ENCODE measurements at regions not wholly inside any gene's neighbourhood (a gene's known extent, or its start where the extent isn't known, plus 50 kb on each side); places are given as distances from the start of the nearest gene placed in this dataset.

DNA sequence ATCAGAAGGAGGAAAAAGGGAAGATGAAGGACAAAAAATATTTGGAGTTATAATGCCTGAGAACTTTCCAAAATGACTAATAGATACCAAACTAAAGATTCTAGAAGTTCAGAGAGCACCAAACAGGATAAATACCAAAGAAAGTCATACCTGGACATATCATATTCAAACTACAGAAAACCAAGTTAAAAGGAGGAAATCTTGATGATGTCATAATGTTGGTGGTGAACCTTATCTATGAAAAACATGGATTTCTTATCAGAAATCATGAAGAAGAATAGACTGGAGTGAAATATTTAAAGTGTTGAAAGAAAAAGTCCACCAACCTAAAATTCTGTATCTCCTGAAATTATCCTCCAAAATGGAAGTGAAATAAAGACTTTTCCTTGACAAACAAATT is 389.2 kb downstream of the JRKL start:
- Histone ChIP-seq H3K4me1 (ENCODE audit: control insufficient read depth in 3 of 3, insufficient read depth in 3 of 3, low read length in 3 of 3) (no peaks in the 10 kb centered on the region), H3K9ac (ENCODE audit: low read depth in 1 of 3, low read length in 3 of 3) (no peak overlapping the region), H3K9me3 (ENCODE audit: control insufficient read depth in 3 of 3, low read length in 3 of 3) (no peaks in the 10 kb centered on the region), H3K4me3 (ENCODE audit: low read length in 3 of 3) (no peak overlapping the region), H3K27ac (ENCODE audit: low read depth, low read length) (no peak overlapping the region), H3K36me3 (ENCODE audit: control insufficient read depth in 3 of 3, insufficient read depth in 3 of 3, low read length in 3 of 3) (no peaks in the 10 kb centered on the region), H3K27me3 (ENCODE audit: control insufficient read depth in 3 of 3, insufficient read depth in 3 of 3, low read length in 3 of 3) (no peaks in the 10 kb centered on the region)

DNA sequence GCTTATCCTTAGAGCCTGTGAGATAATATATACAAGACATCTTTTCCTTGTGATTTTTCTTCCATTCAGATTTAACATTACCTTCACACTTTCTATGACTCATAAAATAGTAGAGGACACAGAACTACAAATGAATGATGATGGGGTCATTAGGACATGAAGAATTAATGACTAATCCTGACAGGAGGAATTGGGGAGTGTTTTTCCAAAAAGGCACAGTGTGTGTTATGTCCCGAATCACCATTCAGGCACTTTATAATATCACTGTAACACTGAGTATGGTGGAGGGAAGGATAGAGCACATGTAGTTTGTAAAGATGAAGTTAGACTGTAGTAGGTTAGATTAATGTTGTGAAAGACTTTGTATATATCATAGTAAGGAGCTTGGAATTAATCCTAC is 391.3 kb downstream of the JRKL start:
- Histone ChIP-seq H3K36me3 (ENCODE audit: control insufficient read depth in 3 of 3, insufficient read depth in 3 of 3, low read length in 3 of 3) (no peaks in the 10 kb centered on the region), H3K27ac (ENCODE audit: low read depth, low read length) (no peak overlapping the region), H3K4me1 (ENCODE audit: control insufficient read depth in 3 of 3, insufficient read depth in 3 of 3, low read length in 3 of 3) (no peaks in the 10 kb centered on the region), H3K9me3 (ENCODE audit: control insufficient read depth in 3 of 3, low read length in 3 of 3) (no peaks in the 10 kb centered on the region), H3K9ac (ENCODE audit: low read depth in 1 of 3, low read length in 3 of 3) (no peak overlapping the region), H3K4me3 (ENCODE audit: low read length in 3 of 3) (no peak overlapping the region), H3K27me3 (ENCODE audit: control insufficient read depth in 3 of 3, insufficient read depth in 3 of 3, low read length in 3 of 3) (no peaks in the 10 kb centered on the region)

- no peak overlapping the region for H3K27ac ChIP-seq (ENCODE audit: low read depth, low read length)
- H3K9me3 ChIP-seq (ENCODE audit: control insufficient read depth in 3 of 3, low read length in 3 of 3) = no peaks in the 10 kb centered on the region
- no peak overlapping the region for H3K4me3 ChIP-seq (ENCODE audit: low read length in 3 of 3)
- H3K27me3 ChIP-seq (ENCODE audit: control insufficient read depth in 3 of 3, insufficient read depth in 3 of 3, low read length in 3 of 3) = no peaks in the 10 kb centered on the region
- no peak overlapping the region for H3K9ac ChIP-seq (ENCODE audit: low read depth in 1 of 3, low read length in 3 of 3)
- H3K36me3 ChIP-seq (ENCODE audit: control insufficient read depth in 3 of 3, insufficient read depth in 3 of 3, low read length in 3 of 3) = no peaks in the 10 kb centered on the region
- H3K4me1 ChIP-seq (ENCODE audit: control insufficient read depth in 3 of 3, insufficient read depth in 3 of 3, low read length in 3 of 3) = no peaks in the 10 kb centered on the region
Measured at GRCh38 chr11:96782632-96783031, 392.8 kb downstream of the JRKL start.

- no peaks in the 10 kb centered on the region for H3K9me3 ChIP-seq (ENCODE audit: control insufficient read depth in 3 of 3, low read length in 3 of 3)
- H3K9ac ChIP-seq (ENCODE audit: low read depth in 1 of 3, low read length in 3 of 3) = no peak overlapping the region
- no peak overlapping the region for H3K4me3 ChIP-seq (ENCODE audit: low read length in 3 of 3)
- no peak overlapping the region for H3K27ac ChIP-seq (ENCODE audit: low read depth, low read length)
- H3K4me1 ChIP-seq (ENCODE audit: control insufficient read depth in 3 of 3, insufficient read depth in 3 of 3, low read length in 3 of 3) = no peaks in the 10 kb centered on the region
- no peaks in the 10 kb centered on the region for H3K27me3 ChIP-seq (ENCODE audit: control insufficient read depth in 3 of 3, insufficient read depth in 3 of 3, low read length in 3 of 3)
- no peaks in the 10 kb centered on the region for H3K36me3 ChIP-seq (ENCODE audit: control insufficient read depth in 3 of 3, insufficient read depth in 3 of 3, low read length in 3 of 3)
Measured at GRCh38 chr11:96783311-96783710, 393.5 kb downstream of the JRKL start.

GRCh38 chr11:96785073-96785472 is 395.3 kb downstream of the JRKL start:
- Histone ChIP-seq H3K36me3 (ENCODE audit: control insufficient read depth in 3 of 3, insufficient read depth in 3 of 3, low read length in 3 of 3) (no peaks in the 10 kb centered on the region), H3K4me3 (ENCODE audit: low read length in 3 of 3) (no peak overlapping the region), H3K4me1 (ENCODE audit: control insufficient read depth in 3 of 3, insufficient read depth in 3 of 3, low read length in 3 of 3) (no peaks in the 10 kb centered on the region), H3K27ac (ENCODE audit: low read depth, low read length) (no peak overlapping the region), H3K9ac (ENCODE audit: low read depth in 1 of 3, low read length in 3 of 3) (no peak overlapping the region), H3K27me3 (ENCODE audit: control insufficient read depth in 3 of 3, insufficient read depth in 3 of 3, low read length in 3 of 3) (no peaks in the 10 kb centered on the region), H3K9me3 (ENCODE audit: control insufficient read depth in 3 of 3, low read length in 3 of 3) (no peaks in the 10 kb centered on the region)

DNA sequence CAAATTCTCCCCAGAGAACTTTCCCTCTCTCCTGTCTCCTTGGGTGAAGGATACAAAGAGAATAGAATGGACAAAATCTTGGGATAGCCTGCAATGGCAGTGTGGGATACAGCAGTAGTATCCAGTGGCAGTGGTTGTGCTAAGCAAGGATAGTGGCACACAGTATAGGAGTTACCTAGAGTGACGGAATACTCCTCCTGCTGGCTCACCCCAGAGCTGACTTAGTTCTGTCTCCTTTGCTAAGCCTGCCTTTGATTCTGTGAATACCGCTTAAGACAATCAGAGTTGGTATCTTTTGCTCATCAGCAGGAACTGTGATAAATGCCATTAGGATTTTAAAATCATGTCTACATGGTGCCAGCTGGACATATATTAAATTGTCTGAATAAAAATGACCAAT is 404.3 kb downstream of the JRKL start:
- Histone ChIP-seq H3K27me3 (ENCODE audit: control insufficient read depth in 3 of 3, insufficient read depth in 3 of 3, low read length in 3 of 3) (no peaks in the 10 kb centered on the region), H3K27ac (ENCODE audit: low read depth, low read length) (no peak overlapping the region)

GRCh38 chr11:96798445-96798844 is 408.6 kb downstream of the JRKL start:
- Histone ChIP-seq H3K4me1 (ENCODE audit: control insufficient read depth in 3 of 3, insufficient read depth in 3 of 3, low read length in 3 of 3) (no peaks in the 10 kb centered on the region), H3K9me3 (ENCODE audit: control insufficient read depth in 3 of 3, low read length in 3 of 3) (no peaks in the 10 kb centered on the region), H3K27me3 (ENCODE audit: control insufficient read depth in 3 of 3, insufficient read depth in 3 of 3, low read length in 3 of 3) (no peaks in the 10 kb centered on the region), H3K36me3 (ENCODE audit: control insufficient read depth in 3 of 3, insufficient read depth in 3 of 3, low read length in 3 of 3) (no peaks in the 10 kb centered on the region), H3K27ac (ENCODE audit: low read depth, low read length) (no peak overlapping the region), H3K4me3 (ENCODE audit: low read length in 3 of 3) (no peak overlapping the region), H3K9ac (ENCODE audit: low read depth in 1 of 3, low read length in 3 of 3) (no peak overlapping the region)

More for the DNA sequence above, 404.3 kb downstream of the JRKL start:
- Histone ChIP-seq H3K4me1 (ENCODE audit: control insufficient read depth in 3 of 3, insufficient read depth in 3 of 3, low read length in 3 of 3) (no peaks in the 10 kb centered on the region), H3K36me3 (ENCODE audit: control insufficient read depth in 3 of 3, insufficient read depth in 3 of 3, low read length in 3 of 3) (no peaks in the 10 kb centered on the region), H3K9me3 (ENCODE audit: control insufficient read depth in 3 of 3, low read length in 3 of 3) (no peaks in the 10 kb centered on the region), H3K9ac (ENCODE audit: low read depth in 1 of 3, low read length in 3 of 3) (no peak overlapping the region), H3K4me3 (ENCODE audit: low read length in 3 of 3) (no peak overlapping the region)

DNA sequence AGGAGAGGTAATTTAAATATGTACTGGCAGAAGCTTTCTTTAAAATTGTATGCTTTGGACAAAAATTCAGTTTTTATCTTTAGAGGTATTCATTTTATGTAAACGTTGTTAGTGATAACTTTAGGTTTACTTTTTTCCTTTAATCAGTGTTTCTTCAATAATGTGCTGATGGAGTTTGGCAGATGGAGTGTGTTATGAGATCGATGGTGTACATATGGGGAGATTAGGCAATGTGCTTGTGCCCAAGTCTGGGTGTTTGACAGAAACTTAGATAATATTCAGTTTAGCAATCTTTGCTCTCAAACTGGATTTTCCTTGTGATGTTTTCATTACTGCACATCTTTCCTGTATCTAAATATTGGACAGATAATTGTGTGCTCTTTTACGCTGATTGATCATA is 425.4 kb downstream of the JRKL start:
- H3K27ac ChIP-seq (ENCODE audit: low read depth, low read length) = no peak overlapping the region
- H3K4me1 ChIP-seq (ENCODE audit: control insufficient read depth in 3 of 3, insufficient read depth in 3 of 3, low read length in 3 of 3) = no peaks in the 10 kb centered on the region
- no peaks in the 10 kb centered on the region for H3K27me3 ChIP-seq (ENCODE audit: control insufficient read depth in 3 of 3, insufficient read depth in 3 of 3, low read length in 3 of 3)

DNA sequence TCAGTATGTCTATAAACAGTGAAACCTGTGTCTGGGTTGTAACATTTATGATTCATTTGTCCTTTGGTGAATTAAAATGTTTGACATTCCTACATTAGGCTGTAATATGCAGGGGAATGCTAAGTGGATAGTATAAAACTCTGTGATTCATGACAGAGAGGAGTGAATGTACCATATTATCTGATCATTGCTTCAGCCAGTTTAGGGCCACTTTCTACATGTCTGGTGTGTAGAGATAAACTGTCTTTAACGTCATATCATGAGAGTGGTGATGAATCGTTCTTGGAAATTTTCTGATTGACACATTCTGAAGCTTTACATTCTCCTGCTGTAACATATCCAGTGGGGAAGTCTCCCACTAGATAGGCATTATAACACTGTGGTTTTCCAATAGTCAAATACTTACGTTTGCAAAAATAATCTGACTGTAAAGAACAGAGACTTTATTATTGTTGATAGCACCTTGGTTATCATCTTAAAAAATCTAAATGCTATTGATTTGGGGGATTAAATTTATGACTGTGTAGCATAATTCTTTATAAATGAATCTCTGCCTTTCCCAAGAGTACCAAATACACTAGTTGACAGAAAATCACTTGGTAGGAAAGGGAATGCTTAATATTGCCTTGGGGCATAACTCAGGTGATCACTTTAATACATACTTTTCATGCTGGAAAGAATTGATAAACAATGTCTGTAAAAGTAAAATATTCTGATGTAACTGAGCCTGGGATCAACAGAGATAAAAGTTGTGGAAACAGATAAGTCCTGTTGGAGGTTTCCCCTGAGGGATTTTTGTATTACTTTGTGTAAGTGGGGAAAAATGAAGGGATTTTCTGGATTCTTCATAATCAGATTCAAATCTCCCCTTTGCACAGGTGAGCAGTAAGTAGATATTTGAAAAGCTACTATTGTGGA is 427.9 kb downstream of the JRKL start:
- no peaks in the 10 kb centered on the region for H3K4me1 ChIP-seq (ENCODE audit: control insufficient read depth in 3 of 3, insufficient read depth in 3 of 3, low read length in 3 of 3)
- H3K9ac ChIP-seq (ENCODE audit: low read depth in 1 of 3, low read length in 3 of 3) = no peak overlapping the region
- no peak overlapping the region for H3K4me3 ChIP-seq (ENCODE audit: low read length in 3 of 3)
- H3K27ac ChIP-seq (ENCODE audit: low read depth, low read length) = no peak overlapping the region
- no peaks in the 10 kb centered on the region for H3K9me3 ChIP-seq (ENCODE audit: control insufficient read depth in 3 of 3, low read length in 3 of 3)
- H3K27me3 ChIP-seq (ENCODE audit: control insufficient read depth in 3 of 3, insufficient read depth in 3 of 3, low read length in 3 of 3) = no peaks in the 10 kb centered on the region
- no peaks in the 10 kb centered on the region for H3K36me3 ChIP-seq (ENCODE audit: control insufficient read depth in 3 of 3, insufficient read depth in 3 of 3, low read length in 3 of 3)

More for the DNA sequence above, 425.4 kb downstream of the JRKL start:
- Histone ChIP-seq H3K9me3 (ENCODE audit: control insufficient read depth in 3 of 3, low read length in 3 of 3) (no peaks in the 10 kb centered on the region), H3K36me3 (ENCODE audit: control insufficient read depth in 3 of 3, insufficient read depth in 3 of 3, low read length in 3 of 3) (no peaks in the 10 kb centered on the region), H3K9ac (ENCODE audit: low read depth in 1 of 3, low read length in 3 of 3) (no peak overlapping the region), H3K4me3 (ENCODE audit: low read length in 3 of 3) (no peak overlapping the region)

- no peak overlapping the region for H3K9ac ChIP-seq (ENCODE audit: low read depth in 1 of 3, low read length in 3 of 3)
- H3K27me3 ChIP-seq (ENCODE audit: control insufficient read depth in 3 of 3, insufficient read depth in 3 of 3, low read length in 3 of 3) = no peaks in the 10 kb centered on the region
- no peaks in the 10 kb centered on the region for H3K4me1 ChIP-seq (ENCODE audit: control insufficient read depth in 3 of 3, insufficient read depth in 3 of 3, low read length in 3 of 3)
- no peak overlapping the region for H3K27ac ChIP-seq (ENCODE audit: low read depth, low read length)
- H3K4me3 ChIP-seq (ENCODE audit: low read length in 3 of 3) = no peak overlapping the region
- no peaks in the 10 kb centered on the region for H3K36me3 ChIP-seq (ENCODE audit: control insufficient read depth in 3 of 3, insufficient read depth in 3 of 3, low read length in 3 of 3)
- no peaks in the 10 kb centered on the region for H3K9me3 ChIP-seq (ENCODE audit: control insufficient read depth in 3 of 3, low read length in 3 of 3)
Measured at GRCh38 chr11:96827164-96827563, 437.4 kb downstream of the JRKL start.

Data from skeletal muscle tissue (tissue), 3 donors.